ENCODE measurements at regions not wholly inside any gene's neighbourhood (a gene's known extent, or its start where the extent isn't known, plus 50 kb on each side); places are given as distances from the start of the nearest gene placed in this dataset.

DNA sequence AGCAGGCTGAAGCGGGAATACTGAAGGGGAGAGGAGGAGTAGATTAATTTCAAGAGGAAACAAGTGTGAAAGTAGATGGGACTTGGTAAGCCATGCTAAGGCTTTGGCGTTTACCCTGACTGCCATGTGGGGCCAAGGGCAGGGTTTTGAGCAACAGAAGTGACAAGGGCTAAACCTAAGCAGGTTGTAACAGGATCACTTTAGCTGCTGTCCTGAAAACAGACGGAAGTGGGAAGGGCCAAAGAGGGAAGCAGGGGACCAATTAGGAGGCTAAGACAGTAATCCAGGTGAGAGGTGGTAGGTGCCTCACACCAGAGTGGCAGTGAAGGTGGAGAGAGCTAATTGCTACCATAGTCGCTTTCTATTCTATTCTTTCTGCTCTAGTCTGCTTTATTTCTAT is 166.5 kb downstream of the PJA1 start:
- TF ChIP-seq, protein P1, sequence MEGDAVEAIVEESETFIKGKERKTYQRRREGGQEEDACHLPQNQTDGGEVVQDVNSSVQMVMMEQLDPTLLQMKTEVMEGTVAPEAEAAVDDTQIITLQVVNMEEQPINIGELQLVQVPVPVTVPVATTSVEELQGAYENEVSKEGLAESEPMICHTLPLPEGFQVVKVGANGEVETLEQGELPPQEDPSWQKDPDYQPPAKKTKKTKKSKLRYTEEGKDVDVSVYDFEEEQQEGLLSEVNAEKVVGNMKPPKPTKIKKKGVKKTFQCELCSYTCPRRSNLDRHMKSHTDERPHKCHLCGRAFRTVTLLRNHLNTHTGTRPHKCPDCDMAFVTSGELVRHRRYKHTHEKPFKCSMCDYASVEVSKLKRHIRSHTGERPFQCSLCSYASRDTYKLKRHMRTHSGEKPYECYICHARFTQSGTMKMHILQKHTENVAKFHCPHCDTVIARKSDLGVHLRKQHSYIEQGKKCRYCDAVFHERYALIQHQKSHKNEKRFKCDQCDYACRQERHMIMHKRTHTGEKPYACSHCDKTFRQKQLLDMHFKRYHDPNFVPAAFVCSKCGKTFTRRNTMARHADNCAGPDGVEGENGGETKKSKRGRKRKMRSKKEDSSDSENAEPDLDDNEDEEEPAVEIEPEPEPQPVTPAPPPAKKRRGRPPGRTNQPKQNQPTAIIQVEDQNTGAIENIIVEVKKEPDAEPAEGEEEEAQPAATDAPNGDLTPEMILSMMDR (IDR thresholded peaks at IDR 0.05; ENCODE audit: unreplicated experiment) = no peak
- no peak for DNase-seq
- BruUV-seq (replicated peaks) = no TSS peak
- CTCF ChIA-PET = interaction anchor here (1.5 kb wide), 1 partner anchor 34 kb away, joined by 3 read pairs; no protein-coding TSS in a partner anchor
- Mint-ChIP-seq H3K4me1 (ENCODE audit: low read depth, unreplicated experiment) (peaks cover 17% of the 10 kb centered on the region), H3K27ac (ENCODE audit: unreplicated experiment) (no peak overlapping the region), H3K9me3 (ENCODE audit: low read depth, unreplicated experiment) (no peaks in the 10 kb centered on the region), H3K36me3 (ENCODE audit: insufficient read depth, unreplicated experiment) (no peaks in the 10 kb centered on the region), H3K4me3 (ENCODE audit: low read depth, unreplicated experiment) (no peak overlapping the region), H3K27me3 (ENCODE audit: unreplicated experiment) (no peaks in the 10 kb centered on the region)
- intact Hi-C loops (cut with micrococcal nuclease; ENCODE audit: unreplicated experiment) = no loop called here

DNA sequence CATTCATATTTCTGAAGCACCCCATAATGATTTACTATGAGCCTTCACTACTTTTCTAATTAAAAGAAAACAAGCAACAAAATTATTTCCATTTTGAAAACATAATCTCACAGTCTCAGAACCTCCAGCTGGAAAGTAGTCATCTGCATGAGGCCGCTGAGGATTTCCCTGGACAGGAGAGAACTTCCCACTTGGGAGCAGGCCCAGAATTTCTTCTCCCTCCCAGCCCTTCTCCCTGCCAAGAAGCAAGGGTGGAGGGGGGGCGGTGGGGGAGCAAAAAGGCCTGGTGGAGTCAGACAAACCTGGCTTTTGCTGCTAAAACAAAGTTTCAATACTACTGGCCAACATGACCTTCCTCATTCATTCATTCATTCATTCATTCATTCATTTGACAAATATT is 167.3 kb downstream of the PJA1 start:
- no peaks in the 10 kb centered on the region for H3K27me3 Mint-ChIP-seq (ENCODE audit: unreplicated experiment)
- DNase-seq = no peak
- H3K9me3 Mint-ChIP-seq (ENCODE audit: low read depth, unreplicated experiment) = no peaks in the 10 kb centered on the region
- H3K4me3 Mint-ChIP-seq (ENCODE audit: low read depth, unreplicated experiment) = no peak overlapping the region
- CTCF ChIA-PET = interaction anchor here (1.5 kb wide), 1 partner anchor 35 kb away, joined by 3 read pairs; no protein-coding TSS in a partner anchor
- BruUV-seq (replicated peaks) = no TSS peak
- intact Hi-C loops (cut with micrococcal nuclease; ENCODE audit: unreplicated experiment) = no loop called here
- no peaks in the 10 kb centered on the region for H3K36me3 Mint-ChIP-seq (ENCODE audit: insufficient read depth, unreplicated experiment)
- no peak overlapping the region for H3K27ac Mint-ChIP-seq (ENCODE audit: unreplicated experiment)
- TF ChIP-seq, protein P1 (IDR thresholded peaks at IDR 0.05; ENCODE audit: unreplicated experiment) = no peak
- peaks cover 17% of the 10 kb centered on the region for H3K4me1 Mint-ChIP-seq (ENCODE audit: low read depth, unreplicated experiment)

- no peak for DNase-seq
- no peaks in the 10 kb centered on the region for H3K27me3 Mint-ChIP-seq (ENCODE audit: unreplicated experiment)
- TF ChIP-seq, protein P1 (IDR thresholded peaks at IDR 0.05; ENCODE audit: unreplicated experiment) = no peak
- H3K4me1 Mint-ChIP-seq (ENCODE audit: low read depth, unreplicated experiment) = peaks cover 17% of the 10 kb centered on the region
- CTCF ChIA-PET = interaction anchor here (1.5 kb wide), 1 partner anchor 35 kb away, joined by 3 read pairs; no protein-coding TSS in a partner anchor
- no peaks in the 10 kb centered on the region for H3K9me3 Mint-ChIP-seq (ENCODE audit: low read depth, unreplicated experiment)
- no peak overlapping the region for H3K27ac Mint-ChIP-seq (ENCODE audit: unreplicated experiment)
- no peak overlapping the region for H3K4me3 Mint-ChIP-seq (ENCODE audit: low read depth, unreplicated experiment)
- intact Hi-C loops (cut with micrococcal nuclease; ENCODE audit: unreplicated experiment) = no loop called here
- BruUV-seq (replicated peaks) = no TSS peak
- H3K36me3 Mint-ChIP-seq (ENCODE audit: insufficient read depth, unreplicated experiment) = no peaks in the 10 kb centered on the region
Observed at GRCh38 chrX:68997511-68997910, 167.7 kb downstream of the PJA1 start.

DNA sequence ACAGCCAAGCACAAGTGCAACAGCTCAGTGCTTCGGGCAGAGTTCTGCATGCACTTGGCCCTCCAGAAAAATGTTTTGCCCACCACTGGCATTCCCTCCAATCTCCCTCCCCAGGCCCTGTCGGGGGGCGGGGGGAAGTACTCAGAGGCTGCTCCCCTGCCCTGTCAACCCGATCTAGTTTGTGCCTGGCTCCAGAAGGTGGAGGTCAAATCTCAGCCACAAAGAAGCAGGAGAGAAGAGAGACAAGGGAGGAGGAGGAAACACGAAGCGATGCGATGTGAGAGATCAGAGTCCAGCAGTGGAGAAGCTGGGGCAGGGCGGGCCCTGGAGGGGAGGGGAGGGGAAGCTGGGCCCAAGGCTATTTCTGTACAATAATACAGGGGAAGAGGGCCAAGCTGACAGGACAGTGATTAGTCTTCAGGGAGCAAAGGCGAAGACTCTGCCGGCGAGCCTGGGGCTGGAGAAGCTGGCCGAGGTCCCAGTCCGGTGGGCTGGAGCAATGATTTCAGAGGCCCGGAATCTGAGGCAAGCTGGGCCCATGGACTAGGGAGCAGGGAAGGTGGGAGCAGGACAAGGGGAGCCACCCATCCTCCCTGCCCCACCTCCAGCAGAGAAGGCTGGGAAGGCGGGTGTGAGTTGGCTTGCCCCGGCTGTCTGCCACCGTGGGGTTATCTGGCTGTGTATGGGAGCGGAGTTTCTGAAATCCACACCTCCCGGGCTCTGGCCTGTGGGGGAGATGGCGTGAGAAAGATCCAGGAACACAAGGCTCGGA is 167.1 kb downstream of the EFNB1 start:
- CTCF ChIA-PET = no interaction called here
- Mint-ChIP-seq H3K4me1 (ENCODE audit: low read depth, unreplicated experiment) (peaks cover 17% of the 10 kb centered on the region), H3K36me3 (ENCODE audit: insufficient read depth, unreplicated experiment) (no peaks in the 10 kb centered on the region), H3K27me3 (ENCODE audit: unreplicated experiment) (no peaks in the 10 kb centered on the region), H3K9me3 (ENCODE audit: low read depth, unreplicated experiment) (no peaks in the 10 kb centered on the region), H3K27ac (ENCODE audit: unreplicated experiment) (no peak overlapping the region), H3K4me3 (ENCODE audit: low read depth, unreplicated experiment) (peak overlapping the region; percentile 24)
- BruUV-seq (replicated peaks) = no TSS peak
- no peak for DNase-seq
- intact Hi-C loops (cut with micrococcal nuclease; ENCODE audit: unreplicated experiment) = no loop called here
- TF ChIP-seq, protein P1 (IDR thresholded peaks at IDR 0.05; ENCODE audit: unreplicated experiment) = no peak
